HG03097 (cell line): ENCODE measurements at regions not wholly inside any gene's neighbourhood (a gene's known extent, or its start where the extent isn't known, plus 50 kb on each side); places are given as distances from the start of the nearest gene placed in this dataset.
"Not testable (repeated sequence)": the region's sequence is repeated elsewhere in the genome, so short reads cannot be mapped to it uniquely, and the experiment has no call there.

Source experiments
- ATAC-seq: cut with Tn5 transposase; IDR thresholded peaks from one replicate; pipeline ENCODE4 v1.9.1; 2021; ENCODE audit not compliant: unreplicated experiment, low FRiP score

DNA sequence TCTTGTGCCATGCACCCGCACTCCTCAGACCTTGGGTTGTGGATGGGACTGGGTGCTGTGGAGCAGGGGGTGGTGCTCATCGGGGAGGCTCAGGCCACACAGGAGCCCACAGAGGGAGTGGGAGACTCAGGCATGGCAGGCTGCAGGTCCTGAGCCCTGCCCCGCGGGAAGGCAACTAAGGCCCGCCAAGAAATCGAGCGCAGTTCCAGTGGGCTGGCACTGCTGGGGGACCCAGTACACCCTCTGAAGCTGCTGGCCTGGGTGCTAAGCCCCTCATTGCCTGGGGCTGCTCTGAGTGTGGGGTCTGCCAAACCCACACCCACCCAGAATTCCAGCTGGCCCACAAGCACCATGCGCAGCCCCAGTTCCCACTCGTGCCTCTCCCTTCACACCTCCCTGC is 450.5 kb upstream of the FGF16 start:
- ATAC-seq, result no peak

DNA sequence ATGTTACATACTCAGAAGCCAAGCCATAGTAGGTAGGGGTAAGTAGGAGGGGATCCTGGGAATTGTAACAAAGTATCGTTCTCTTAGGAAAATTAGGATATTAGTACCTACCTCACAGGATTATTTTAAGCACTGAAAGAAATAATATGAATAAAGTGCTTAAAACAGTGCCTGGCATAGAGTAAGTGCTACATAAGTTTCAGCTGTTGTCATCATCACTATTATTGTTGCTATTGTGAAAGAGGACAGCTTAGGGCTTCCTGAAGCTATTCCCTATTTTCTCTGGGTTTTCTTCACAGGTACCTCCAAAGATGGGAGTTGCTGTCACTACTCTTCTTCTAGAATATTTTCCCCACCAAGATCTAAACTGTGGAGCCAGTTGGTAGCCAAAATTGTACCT is 443.7 kb upstream of the FGF16 start:
- no peak for ATAC-seq

DNA sequence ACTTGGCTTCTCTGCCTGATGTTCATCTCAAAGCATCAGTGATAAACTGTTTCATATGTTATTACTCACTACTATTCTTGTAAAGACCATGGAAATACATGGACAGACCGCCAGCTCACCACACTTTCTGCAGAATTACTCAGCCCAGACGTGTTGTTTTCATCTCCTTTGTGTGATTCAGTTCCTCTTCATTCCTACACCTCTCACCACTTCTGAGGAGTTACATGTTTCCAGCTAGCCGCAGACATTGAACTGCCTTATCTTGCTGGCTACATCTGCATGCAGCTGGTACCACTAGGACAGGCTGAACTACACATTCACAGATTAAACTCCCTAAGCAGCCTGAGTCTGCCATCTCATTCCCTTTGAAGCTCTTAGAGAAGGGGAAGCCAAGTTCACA is 443.2 kb upstream of the FGF16 start:
- ATAC-seq, result no peak

DNA sequence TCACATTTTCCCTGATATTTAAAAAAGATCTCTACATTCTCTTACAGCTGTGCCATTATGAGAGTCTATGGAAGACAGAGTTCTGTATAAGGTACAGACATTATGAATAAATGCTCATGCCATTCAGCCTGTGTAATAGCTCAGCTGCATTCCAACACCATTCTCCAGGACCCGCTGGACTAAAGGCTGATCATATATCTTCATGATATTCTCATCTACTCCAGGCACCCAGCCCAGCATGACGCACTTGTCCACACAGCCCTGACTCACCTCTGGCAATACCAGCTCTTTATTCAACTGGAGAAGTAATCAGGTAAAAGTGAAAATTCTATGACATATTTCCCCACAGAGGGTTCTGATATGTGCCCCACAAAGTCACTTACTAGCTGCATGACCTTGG is 437.5 kb upstream of the FGF16 start:
- no peak for ATAC-seq

DNA sequence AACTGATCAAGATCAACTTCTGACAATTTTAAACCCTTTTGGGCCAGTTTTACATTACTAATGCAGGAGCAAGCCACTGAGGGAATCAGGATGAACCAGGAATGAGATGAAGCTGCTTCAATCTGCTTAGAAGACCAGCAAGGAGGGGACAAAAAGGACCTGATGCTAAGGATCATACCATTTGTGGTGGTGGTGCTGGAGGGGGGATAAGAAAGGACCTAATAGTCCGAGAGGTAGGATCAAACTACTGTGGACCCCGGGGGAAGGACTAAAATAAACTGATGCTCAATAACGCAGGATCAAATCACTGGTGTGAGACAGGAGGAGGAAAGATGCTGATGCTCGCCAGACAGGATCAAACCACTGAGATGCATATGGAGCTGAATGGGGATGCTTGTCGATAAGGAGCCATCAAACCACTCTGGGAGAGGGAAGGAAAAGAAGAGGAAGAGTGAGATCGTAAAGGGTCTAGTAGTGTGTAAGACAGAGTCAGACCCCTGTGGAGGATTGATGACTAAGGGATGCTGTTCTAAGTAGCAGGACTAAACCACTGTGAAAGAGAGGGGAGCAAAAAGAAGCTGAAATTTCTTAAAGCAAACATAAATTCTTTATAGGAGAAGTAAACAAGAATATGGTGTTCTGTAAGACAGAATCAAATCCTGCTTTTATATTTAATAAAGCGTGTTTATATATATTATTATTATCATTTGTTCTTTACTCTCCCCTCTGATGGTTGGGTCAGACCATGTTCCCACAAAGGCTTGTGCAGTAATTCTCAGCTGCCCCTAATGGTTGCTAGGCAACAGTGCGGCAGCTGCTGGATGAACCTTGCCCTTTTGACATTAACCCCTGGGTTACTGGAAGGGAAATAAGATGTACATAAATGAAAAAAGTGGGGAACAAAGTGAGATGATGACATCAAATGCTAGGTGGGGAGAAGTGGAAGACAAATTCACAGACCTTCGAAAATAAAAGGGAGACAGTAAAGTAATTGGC is 432.5 kb upstream of the FGF16 start:
- ATAC-seq, result no peak

DNA sequence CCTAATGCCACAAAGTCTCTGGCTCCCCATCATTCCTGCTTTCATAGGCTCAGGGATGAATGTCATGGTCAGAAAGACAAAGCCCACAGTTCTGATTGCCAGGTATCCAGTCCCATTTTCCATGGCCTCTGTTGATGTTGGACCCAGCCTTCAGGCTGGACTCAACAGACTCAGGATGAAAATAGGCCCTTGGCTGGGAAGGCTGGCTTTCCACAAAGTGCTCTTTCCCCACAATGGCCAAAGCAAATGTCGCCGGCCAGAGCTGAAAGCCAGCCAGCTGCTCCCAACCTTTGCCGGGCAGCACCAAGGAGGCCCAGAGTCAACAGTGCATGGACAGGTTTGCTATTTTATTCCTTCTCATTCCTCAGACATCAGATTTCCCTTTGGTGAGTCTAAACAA is 430.1 kb upstream of the FGF16 start:
- no peak for ATAC-seq

DNA sequence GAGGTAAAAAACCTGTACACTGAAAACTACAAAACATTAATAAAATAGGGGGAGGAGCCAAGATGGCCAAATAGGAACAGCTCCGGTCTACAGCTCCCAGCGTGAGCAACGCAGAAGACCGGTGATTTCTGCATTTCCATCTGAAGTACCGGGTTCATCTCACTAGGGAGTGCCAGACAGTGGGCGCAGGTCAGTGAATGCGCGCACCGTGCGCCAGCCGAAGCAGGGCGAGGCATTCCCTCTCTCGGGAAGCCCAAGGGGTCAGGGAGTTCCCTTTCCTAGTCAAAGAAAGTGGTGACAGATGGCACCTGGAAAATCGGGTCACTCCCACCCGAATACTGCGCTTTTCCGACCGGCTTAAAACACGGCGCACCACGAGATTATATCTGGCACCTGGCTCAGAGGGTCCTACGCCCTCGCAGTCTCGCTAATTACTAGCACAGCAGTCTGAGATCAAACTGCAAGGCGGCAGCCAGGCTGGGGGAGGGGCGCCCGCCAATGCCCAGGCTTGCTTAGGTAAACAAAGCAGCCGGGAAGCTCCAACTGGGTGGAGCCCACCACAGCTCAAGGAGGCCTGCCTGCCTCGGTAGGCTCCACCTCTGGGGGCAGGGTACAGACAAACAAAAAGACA is 400.9 kb upstream of the FGF16 start:
- not testable (repeated sequence) for ATAC-seq

DNA sequence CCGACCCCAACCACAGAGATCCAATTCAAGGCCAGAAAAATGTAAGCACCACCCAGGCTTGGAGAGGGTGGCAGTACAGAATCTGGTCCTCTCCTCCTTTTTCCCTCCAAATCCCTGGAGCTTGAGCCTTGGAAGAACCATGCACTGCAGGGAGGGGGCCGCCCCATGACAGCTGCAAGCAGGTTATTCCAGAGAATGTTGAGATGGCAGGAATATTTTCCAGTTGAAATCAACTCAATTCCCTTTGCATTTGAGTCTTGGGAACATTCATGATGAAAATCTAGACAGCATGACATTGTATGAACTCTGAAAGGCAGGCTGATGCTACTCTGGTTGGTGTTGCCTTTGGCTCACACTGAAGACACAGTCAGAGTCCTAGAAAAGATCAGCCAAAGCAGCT is 386.6 kb upstream of the FGF16 start:
- ATAC-seq, result no peak

DNA sequence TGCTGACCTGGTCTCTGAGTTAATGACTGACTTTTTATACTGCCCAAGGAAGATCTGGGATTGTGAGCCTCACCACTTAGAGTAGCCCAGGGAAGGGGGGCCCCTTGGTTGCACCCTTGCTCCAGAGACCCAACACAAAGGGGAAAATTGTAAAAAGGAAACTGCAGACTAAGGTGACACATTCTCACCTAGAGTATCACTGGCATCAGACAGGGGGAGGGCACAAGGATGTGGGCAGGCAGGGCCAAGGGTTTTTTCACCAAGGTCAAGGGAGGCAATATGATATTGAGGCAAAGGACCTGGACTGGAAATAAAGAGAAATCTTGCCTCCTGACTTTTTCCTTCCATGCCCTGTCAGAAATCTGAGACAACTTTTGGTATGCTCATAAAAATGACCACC is 386.2 kb upstream of the FGF16 start:
- no peak for ATAC-seq

DNA sequence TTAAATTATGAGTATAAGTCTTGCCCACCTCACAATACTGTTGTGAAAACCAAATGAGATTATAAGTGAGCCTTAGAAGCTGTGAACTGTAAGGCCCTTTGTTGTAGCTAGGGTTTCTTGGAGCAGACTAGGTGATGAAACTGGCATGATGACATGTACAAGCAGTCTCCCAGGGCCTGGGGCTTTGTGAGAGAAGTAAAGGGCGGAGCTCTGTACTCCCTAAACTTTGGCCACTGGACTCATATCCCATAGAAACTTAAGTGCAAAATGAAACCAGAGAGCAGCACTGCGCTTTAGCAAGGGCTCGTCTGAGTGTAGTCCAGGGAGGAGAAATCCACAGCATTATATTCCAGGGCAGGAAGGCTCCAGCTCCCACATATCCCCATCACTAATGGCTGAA is 385.6 kb upstream of the FGF16 start:
- no peak for ATAC-seq

DNA sequence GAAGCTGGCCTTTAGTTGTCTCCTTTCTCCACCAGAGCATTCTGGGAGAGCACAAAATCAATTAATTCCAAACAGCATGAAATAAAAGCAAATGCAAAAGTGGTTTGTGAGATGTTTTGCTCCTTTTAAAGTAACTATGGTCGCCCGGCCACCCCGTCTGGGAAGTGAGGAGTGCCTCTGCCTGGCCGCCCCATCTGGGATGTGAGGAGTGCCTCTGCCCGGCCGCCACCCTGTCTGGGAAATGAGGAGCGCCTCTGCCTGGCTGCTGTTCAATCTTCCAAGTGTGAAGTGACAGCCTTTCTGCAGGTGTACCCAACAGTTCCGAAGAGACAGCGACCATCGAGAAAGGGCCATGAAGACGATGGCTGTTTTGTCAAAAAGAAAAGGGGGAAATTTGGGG is 381.3 kb upstream of the FGF16 start:
- ATAC-seq, result no peak

DNA sequence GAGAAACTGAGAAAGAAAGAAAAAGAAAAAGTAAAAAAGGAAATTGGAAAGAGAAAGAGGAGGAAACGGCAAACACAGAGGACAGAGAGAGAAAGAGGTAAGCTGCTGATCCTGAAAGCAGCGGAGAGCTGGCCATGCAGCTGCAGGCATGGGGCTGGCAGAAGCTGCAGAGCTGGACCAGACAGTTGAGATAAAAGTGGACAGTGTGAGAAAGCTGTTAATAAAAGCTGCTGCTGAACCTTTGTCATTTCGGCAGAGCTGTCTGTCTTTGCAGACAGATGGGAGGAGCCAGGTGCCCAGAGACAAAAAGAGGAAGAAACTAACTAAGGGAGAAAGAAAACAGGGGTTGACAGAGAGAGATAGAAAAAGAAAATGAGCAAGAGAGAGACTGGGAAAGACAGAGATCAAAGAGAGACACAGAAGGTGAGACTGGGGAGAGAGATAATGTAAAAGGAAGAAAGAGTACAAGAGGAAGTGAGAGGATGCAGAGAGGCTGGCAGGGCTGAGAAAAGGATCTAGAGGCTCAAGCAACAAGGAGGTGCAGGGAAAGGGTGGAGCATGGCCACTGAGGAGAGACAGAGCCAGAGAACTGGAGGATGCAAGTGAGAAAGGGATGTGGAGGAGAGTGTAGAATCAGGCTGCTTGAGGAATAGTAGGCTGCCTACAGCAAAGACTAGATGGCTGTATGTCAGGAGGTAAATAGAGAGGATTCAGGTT is 376.8 kb upstream of the FGF16 start:
- ATAC-seq, result no peak

DNA sequence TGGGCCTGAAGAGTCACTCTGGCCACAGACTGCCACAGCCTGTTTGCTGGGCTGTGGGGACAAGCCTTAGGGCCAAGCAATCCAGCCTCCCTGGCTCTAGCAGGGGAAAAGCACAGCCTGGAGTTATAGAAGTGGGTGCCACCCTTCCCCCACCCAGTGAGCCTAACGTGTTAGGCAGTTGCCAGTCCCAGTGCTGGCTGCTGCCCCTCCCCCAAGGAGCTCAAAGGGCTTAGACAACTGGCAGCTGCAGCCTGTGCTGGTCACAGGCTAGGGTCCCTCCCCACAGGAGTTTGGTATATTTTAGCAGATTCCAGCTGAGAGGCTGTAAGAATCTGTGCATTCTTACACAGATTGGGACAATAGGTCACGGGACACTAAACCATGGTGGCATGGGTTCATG is 370.3 kb upstream of the FGF16 start:
- ATAC-seq, result no peak

DNA sequence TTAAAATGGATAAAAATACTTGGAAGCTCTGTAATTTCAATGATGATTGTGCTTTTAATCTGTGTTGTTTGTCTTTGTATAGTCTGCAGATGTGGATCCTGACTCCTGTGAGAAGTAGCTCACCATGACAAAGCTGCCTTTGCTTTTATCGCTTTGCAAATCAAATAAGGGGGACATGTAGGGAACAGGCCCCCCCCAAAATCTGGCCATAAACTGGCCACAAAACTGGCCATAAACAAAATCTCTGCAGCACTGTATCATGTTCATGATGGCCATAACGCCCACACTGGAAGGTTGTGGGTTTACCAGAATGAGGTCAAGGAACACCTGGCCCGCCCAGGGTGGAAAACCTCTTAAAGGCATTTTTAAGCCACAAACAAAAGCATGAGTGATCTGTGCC is 366.0 kb upstream of the FGF16 start:
- ATAC-seq, result not testable (repeated sequence)

DNA sequence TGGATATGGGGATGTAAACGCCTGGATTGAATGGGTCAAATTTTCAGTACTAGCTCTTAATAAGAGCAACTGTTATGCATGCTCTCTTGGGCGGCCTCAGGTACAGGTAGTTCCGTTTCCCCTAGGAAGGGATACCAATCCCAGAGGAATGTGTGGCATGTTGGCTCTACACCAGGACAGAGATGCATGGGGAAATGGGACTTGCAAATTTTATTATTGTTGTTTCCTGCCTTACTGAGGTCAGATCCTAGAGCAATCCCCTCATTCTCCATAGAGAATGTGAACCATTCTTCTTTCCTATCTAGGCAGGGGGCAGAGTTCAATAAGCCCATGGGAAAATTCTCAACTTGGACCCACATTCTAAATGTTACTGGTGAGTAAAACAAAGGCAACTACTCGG is 361.8 kb upstream of the FGF16 start:
- no peak for ATAC-seq

DNA sequence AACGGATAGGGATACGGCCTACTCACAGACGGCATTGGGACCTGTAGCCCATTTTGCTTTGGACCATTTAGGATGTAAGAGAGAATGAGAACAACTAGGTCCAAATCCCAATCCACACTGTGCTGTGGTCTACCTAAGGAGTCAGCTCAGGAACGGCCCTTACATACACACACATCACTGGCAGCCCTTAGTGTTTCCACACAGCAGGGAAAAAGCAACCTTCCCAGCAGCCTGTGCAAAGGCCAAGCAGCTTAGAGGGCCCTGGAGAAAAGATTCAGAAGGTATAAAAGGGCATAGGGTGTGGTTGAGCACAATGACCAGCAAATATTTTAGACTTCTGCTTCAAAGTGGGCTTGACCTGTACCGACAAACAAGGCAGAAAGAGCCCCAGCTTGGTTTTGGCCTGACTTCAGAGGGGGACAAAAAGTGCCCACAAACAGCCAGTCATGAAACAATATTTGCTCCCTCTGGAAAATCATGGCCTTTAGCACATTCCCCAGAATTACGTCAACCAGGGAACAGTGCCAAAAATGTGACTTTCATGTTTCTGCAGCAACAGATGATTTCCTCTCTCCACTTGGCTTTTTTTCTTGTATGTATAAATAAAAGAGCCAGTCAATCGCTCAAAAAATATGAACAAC is 359.5 kb upstream of the FGF16 start:
- ATAC-seq, result no peak

DNA sequence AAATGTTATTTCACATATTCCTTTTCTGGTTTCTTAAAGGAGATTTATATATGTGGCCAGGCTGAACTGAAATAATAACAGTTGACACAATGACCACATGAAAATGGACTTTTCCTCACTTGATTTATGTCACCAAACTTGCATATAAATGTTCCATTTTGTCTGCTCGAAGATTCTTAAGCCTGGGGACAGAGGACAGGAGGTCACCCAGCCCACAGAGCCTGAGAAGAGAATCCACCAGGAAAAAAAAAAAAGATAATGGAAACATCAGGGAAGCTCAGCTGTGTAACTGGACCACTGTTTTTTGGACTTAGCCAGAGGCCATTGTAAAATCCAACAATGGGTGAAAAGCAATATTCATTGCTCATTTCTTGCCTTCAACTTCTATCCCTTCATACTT is 359.0 kb upstream of the FGF16 start:
- no peak for ATAC-seq

DNA sequence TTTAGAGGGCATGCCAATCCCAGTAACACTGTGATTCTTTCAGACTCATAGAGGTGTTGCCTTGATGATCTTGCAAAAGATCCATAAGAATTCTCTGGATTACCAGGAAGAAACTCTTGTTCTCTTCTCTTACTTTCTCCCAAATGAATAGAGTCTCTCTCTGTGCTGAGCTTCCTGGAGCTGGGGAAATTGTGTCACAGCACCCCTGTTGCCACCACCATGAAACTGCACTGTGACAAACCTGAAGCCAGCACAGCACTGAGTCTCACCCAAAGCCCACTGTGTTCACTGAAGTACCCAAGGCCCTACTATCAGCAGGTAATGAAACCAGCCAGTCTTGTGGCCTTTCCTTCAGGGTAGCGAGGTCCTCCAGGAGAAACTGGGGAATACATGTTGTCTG is 332.7 kb upstream of the FGF16 start:
- no peak for ATAC-seq

DNA sequence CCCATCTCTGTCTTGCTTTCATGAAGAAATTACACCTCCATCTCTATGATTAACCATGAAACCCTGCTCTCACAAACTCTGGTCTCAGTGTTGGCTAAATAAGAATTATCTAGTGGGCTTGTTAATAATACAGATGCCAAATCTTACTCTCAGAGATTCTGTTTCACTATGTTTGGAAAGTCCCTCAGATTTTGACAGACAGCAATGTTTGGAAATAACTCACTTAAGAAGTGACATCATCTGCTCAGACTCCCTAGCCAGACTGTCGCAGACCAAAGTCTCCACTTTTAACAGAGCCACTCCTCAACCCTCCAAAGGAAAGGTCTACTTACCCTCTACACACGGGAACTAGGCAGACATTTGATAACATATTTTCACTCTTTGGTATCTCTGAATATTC is 328.5 kb upstream of the FGF16 start:
- no peak for ATAC-seq

DNA sequence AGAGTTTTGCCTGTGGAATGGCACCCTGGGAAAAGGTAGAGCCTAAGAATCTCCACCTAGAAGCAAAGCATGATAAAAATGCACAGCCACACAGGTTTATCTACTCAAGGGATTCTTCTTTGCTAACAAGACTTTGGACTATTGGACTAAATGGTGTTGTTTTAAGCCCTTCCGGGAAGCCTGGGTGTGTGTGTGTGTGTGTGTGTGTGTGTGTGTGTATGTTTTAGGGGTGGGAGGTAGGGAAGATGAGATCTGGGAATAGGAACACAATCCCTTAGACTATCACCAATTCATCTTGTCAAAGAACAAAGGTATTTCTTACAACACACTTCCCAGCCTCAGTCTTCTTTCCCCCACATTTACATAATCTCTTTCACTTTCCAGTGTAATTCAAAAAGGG is 327.5 kb upstream of the FGF16 start:
- ATAC-seq, result no peak

DNA sequence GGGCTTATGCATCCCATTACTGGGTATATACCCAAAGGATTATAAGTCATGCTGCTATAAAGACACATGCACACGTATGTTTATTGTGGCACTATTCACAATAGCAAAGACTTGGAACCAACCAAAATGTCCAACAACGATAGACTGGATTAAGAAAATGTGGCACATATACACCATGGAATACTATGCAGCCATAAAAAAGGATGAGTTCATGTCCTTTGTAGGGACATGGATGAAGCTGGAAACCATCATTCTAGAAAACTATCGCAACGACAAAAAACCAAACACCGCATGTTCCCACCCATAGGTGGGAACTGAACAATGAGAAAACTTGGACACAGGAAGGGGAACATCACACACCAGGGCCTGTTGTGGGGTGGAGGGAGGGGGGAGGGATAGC is 323.3 kb upstream of the FGF16 start:
- ATAC-seq, result not testable (repeated sequence)
